IMR-90 (cell line): ENCODE measurements at regions not wholly inside any gene's neighbourhood (a gene's known extent, or its start where the extent isn't known, plus 50 kb on each side); places are given as distances from the start of the nearest gene placed in this dataset.

Experiments used
- ATAC-seq: fragments of 200-7000 bp; cut with Tn5 transposase; 2 replicates; pipeline ENCODE4 v1.9.1; 2020; ENCODE audit warnings: low read depth, mild to moderate bottlenecking, moderate library complexity
- BruUV-seq: library from RNA; stranded (reverse); fragments of 400-500 nt; replicated peaks from 2 replicates; lab custom pipeline; 2021; lab: Mats Ljungman, UMichigan
- CTCF ChIA-PET: fragments of 300-600 bp; formaldehyde crosslinking; extraction: SDS; loops from one replicate; lab custom pipeline; 2021; ENCODE audit warnings: antibody characterized with exemption; lab: Yijun Ruan, JAX
- POLR2A ChIA-PET: fragments of 300-600 bp; sonication (Branson Sonifier 250); formaldehyde crosslinking; loops from one replicate; lab custom pipeline; 2022; ENCODE audit warnings: antibody characterized with exemption; ENCODE audit not compliant: unreplicated experiment; lab: Charles Lee
- DNase-seq: peaks from one replicate; pipeline ENCODE4 v3.0.0; 2013
- H2AFZ ChIP-seq: replicated peaks from 2 replicates; pipeline ENCODE3; 2013; ENCODE audit warnings: low read length, mild to moderate bottlenecking; ENCODE audit not compliant: poor library complexity
- H2AK5ac ChIP-seq: 2 replicates; pipeline ENCODE4 v1.6.1; 2013; ENCODE audit warnings: low read depth, low read length, inconsistent platforms
- H2AK9ac ChIP-seq: replicated peaks from 2 replicates; pipeline ENCODE3; 2013; ENCODE audit warnings: mild to moderate bottlenecking, low read depth, low read length, moderate library complexity; ENCODE audit not compliant: poor library complexity
- H2BK120ac ChIP-seq: 2 replicates; pipeline ENCODE4 v1.6.1; 2013; ENCODE audit warnings: low read depth, low read length, inconsistent platforms
- H2BK15ac ChIP-seq: 3 replicates; pipeline ENCODE4 v1.6.1; 2013; ENCODE audit warnings: low read depth, low read length, inconsistent platforms
- H2BK20ac ChIP-seq: 2 replicates; pipeline ENCODE4 v1.6.1; 2013; ENCODE audit warnings: low read depth, mild to moderate bottlenecking, inconsistent platforms, low read length, moderate library complexity
- H2BK5ac ChIP-seq: 2 replicates; pipeline ENCODE4 v1.6.1; 2013; ENCODE audit warnings: mild to moderate bottlenecking, low read depth, low read length, inconsistent platforms; ENCODE audit not compliant: poor library complexity, severe bottlenecking
- H3K14ac ChIP-seq: replicated peaks from 2 replicates; pipeline ENCODE4 v1.6.1; 2013; ENCODE audit warnings: low read depth, low read length, inconsistent platforms
- H3K18ac ChIP-seq: 2 replicates; pipeline ENCODE4 v1.6.1; 2013; ENCODE audit warnings: low read depth, low read length, control low read depth
- H3K23ac ChIP-seq: 2 replicates; pipeline ENCODE4 v1.6.1; 2013; ENCODE audit warnings: low read depth, low read length, inconsistent platforms
- H3K27ac ChIP-seq: 2 replicates; pipeline ENCODE4 v1.5.1; 2013; ENCODE audit warnings: mild to moderate bottlenecking, control low read depth, low read length; ENCODE audit not compliant: insufficient read depth
- H3K27me3 ChIP-seq: 2 replicates; pipeline ENCODE4 v1.6.1; 2013; ENCODE audit warnings: low read length; ENCODE audit not compliant: control insufficient read depth, insufficient read depth
- H3K36me3 ChIP-seq: 2 replicates; pipeline ENCODE4 v1.6.1; 2013; ENCODE audit warnings: low read length, mixed read lengths; ENCODE audit not compliant: control insufficient read depth, insufficient read depth
- H3K4ac ChIP-seq: 2 replicates; pipeline ENCODE4 v1.6.1; 2013; ENCODE audit warnings: low read depth, low read length, inconsistent platforms
- H3K4me1 ChIP-seq: 2 replicates; pipeline ENCODE4 v1.6.1; 2013; ENCODE audit warnings: low read length, mixed read lengths; ENCODE audit not compliant: control insufficient read depth, insufficient read depth
- H3K4me2 ChIP-seq: 2 replicates; pipeline ENCODE4 v1.6.1; 2013; ENCODE audit warnings: low read depth, mild to moderate bottlenecking, control low read depth, low read length, moderate library complexity
- H3K4me3 ChIP-seq: 2 replicates; pipeline ENCODE4 v1.5.1; 2013; ENCODE audit warnings: low read depth, mild to moderate bottlenecking, control low read depth, low read length, moderate library complexity; ENCODE audit not compliant: insufficient read depth
- H3K56ac ChIP-seq: 2 replicates; pipeline ENCODE4 v1.6.1; 2013; ENCODE audit warnings: low read length, inconsistent platforms; ENCODE audit not compliant: insufficient read depth; ENCODE audit errors: extremely low read depth
- H3K79me1 ChIP-seq, 2 experiments: 2 replicates each; pipeline ENCODE4 v1.6.1; 2013; ENCODE audit warnings: low read length in 2 of 2, inconsistent platforms in 1 of 2, low read depth in 1 of 2
- H3K9ac ChIP-seq: 2 replicates; pipeline ENCODE4 v1.6.1; 2013; ENCODE audit warnings: low read depth, low read length, control low read depth
- H3K9me1 ChIP-seq: 2 replicates; pipeline ENCODE4 v1.6.1; 2013; ENCODE audit warnings: low read length, inconsistent platforms; ENCODE audit not compliant: insufficient read depth
- H3K9me3 ChIP-seq: 2 replicates; pipeline ENCODE4 v1.6.1; 2013; ENCODE audit warnings: low read length; ENCODE audit not compliant: control insufficient read depth, insufficient read depth
- H4K20me1 ChIP-seq: 2 replicates; pipeline ENCODE4 v1.6.1; 2013; ENCODE audit warnings: low read length, inconsistent platforms; ENCODE audit not compliant: insufficient read depth
- H4K5ac ChIP-seq: 2 replicates; pipeline ENCODE4 v1.6.1; 2013; ENCODE audit warnings: mild to moderate bottlenecking, low read depth, low read length, control low read depth
- H4K8ac ChIP-seq, 2 experiments: 2 replicates each; pipeline ENCODE4 v1.6.1; 2013; ENCODE audit warnings: low read depth in 2 of 2, low read length in 2 of 2, control low read depth in 1 of 2, inconsistent platforms in 1 of 2
- H4K91ac ChIP-seq: 2 replicates; pipeline ENCODE4 v1.6.1; 2013; ENCODE audit warnings: low read depth, low read length, inconsistent platforms; ENCODE audit not compliant: insufficient read depth
- BHLHE40 ChIP-seq: fragments of 150-350 bp; IDR thresholded peaks from 2 replicates; pipeline ENCODE4 v1.6.1; 2016; ENCODE audit warnings: mild to moderate bottlenecking, low read depth, low read length
- CEBPB ChIP-seq: IDR thresholded peaks from 2 replicates; pipeline ENCODE4 v1.6.1; 2012; ENCODE audit warnings: low read depth, low read length, improper control_type of control experiment
- CHD1 ChIP-seq: IDR thresholded peaks from 2 replicates; pipeline ENCODE4 v1.6.1; 2012; ENCODE audit warnings: low read depth, low read length, improper control_type of control experiment
- CTCF ChIP-seq: conservative IDR thresholded peaks from 2 replicates; pipeline ENCODE4 v1.5.1; 2012; ENCODE audit warnings: mild to moderate bottlenecking, low read depth, low read length, improper control_type of control experiment
- ELK1 ChIP-seq: fragments of 150-350 bp; IDR thresholded peaks from 2 replicates; pipeline ENCODE4 v1.6.1; 2016; ENCODE audit warnings: low read depth, mild to moderate bottlenecking, low read length, moderate library complexity, borderline replicate concordance
- MAFK ChIP-seq: IDR thresholded peaks from 2 replicates; pipeline ENCODE4 v1.6.1; 2012; ENCODE audit warnings: low read depth, low read length, improper control_type of control experiment
- MAZ ChIP-seq: IDR thresholded peaks from 2 replicates; pipeline ENCODE4 v1.6.1; 2012; ENCODE audit warnings: low read depth, mild to moderate bottlenecking, low read length, improper control_type of control experiment, moderate library complexity, borderline replicate concordance
- NFE2L2 ChIP-seq: fragments of 150-350 bp; IDR thresholded peaks from 2 replicates; pipeline ENCODE4 v1.6.1; 2016; ENCODE audit warnings: low read depth, mild to moderate bottlenecking, low read length
- POLR2A ChIP-seq: IDR thresholded peaks from 2 replicates; pipeline ENCODE4 v1.6.1; 2012; ENCODE audit warnings: mild to moderate bottlenecking, low read depth, low read length
- RAD21 ChIP-seq: IDR thresholded peaks from 2 replicates; pipeline ENCODE4 v1.6.1; 2012; ENCODE audit warnings: low read length, improper control_type of control experiment
- RCOR1 ChIP-seq: IDR thresholded peaks from 2 replicates; pipeline ENCODE4 v1.6.1; 2012; ENCODE audit warnings: mild to moderate bottlenecking, low read length, improper control_type of control experiment; ENCODE audit not compliant: insufficient replicate concordance
- RFX5 ChIP-seq: IDR thresholded peaks from 2 replicates; pipeline ENCODE4 v1.8.0; 2012; ENCODE audit warnings: low read depth, mild to moderate bottlenecking, low read length, moderate library complexity
- SMC3 ChIP-seq: fragments of 150-350 bp; IDR thresholded peaks from 2 replicates; pipeline ENCODE4 v1.6.1; 2016; ENCODE audit warnings: low read depth, mild to moderate bottlenecking, antibody characterized with exemption, low read length, moderate library complexity
- USF2 ChIP-seq: fragments of 150-350 bp; IDR thresholded peaks from 2 replicates; pipeline ENCODE4 v1.6.1; 2017; ENCODE audit warnings: mild to moderate bottlenecking, antibody characterized with exemption, low read length, low read depth
- WGBS, 2 experiments: methylation state at CpG; one replicate each; pipeline versions ENCODE4 v1.1.5 to v1.1.7; 2013; ENCODE audit warnings: missing lambda C conversion rate in 2 of 2; ENCODE audit not compliant: insufficient read length in 1 of 2; ENCODE audit errors: extremely low coverage in 2 of 2; 5-methylcytosine and 5-hydroxymethylcytosine counted together
- dilution Hi-C: fragments of 300-500 bp; cut with HindIII; formaldehyde crosslinking; loops from one replicate; pipeline ENCODE4 v1.14.3; 2018; ENCODE audit warnings: low sequenced_read_pairs; ENCODE audit not compliant: unreplicated experiment
- in situ Hi-C: fragments of 300-500 bp; cut with MboI; formaldehyde crosslinking; loops from 3 replicates; pipeline ENCODE4 v1.14.3; 2019; ENCODE audit warnings: low sequenced_read_pairs, inconsistent platforms, mixed read lengths
- intact Hi-C: fragments of 100-400 bp; cut with micrococcal nuclease; formaldehyde crosslinking; loops from 2 replicates; pipeline ENCODE4 v1.10.0; 2022

GRCh38 chr7:50952544-50952943, 169.8 kb upstream of the GRB10 start:
- H4K5ac ChIP-seq, result no peak overlapping the region
- H3K4ac ChIP-seq, result no peak overlapping the region
- no peak overlapping the region for H2AK9ac ChIP-seq
- no peak overlapping the region for H3K4me3 ChIP-seq
- H2BK5ac ChIP-seq, result no peak overlapping the region
- H3K36me3 ChIP-seq, result no peaks in the 10 kb centered on the region
- no peak overlapping the region for H3K27ac ChIP-seq
- H3K4me2 ChIP-seq, result no peak overlapping the region
- H3K18ac ChIP-seq, result no peak overlapping the region
- intact Hi-C loops, result no loop called here
- no peaks in the 10 kb centered on the region for H3K9me3 ChIP-seq
- H3K4me1 ChIP-seq, result no peaks in the 10 kb centered on the region
- H4K8ac ChIP-seq, result no peak overlapping the region
- H3K56ac ChIP-seq, result no peak overlapping the region
- ATAC-seq (no peak), DNase-seq (no peak)
- ChIA-PET POLR2A (no interaction called here), CTCF (no interaction called here)
- H3K9ac ChIP-seq, result no peak overlapping the region
- in situ Hi-C loops, result no loop called here
- H3K23ac ChIP-seq, result no peak overlapping the region
- H2AK5ac ChIP-seq, result no peak overlapping the region
- H3K9me1 ChIP-seq, result no peaks in the 10 kb centered on the region
- TF ChIP-seq CEBPB, result no peak
- no peak for TF ChIP-seq CTCF
- no peak for TF ChIP-seq USF2
- TF ChIP-seq SMC3, result no peak
- no peak for TF ChIP-seq CHD1
- TF ChIP-seq BHLHE40, result no peak
- TF ChIP-seq NFE2L2, result no peak
- TF ChIP-seq POLR2A, result no peak
- no peak for TF ChIP-seq RFX5
- TF ChIP-seq RCOR1, result no peak
- TF ChIP-seq MAZ, result no peak
- no peak for TF ChIP-seq MAFK
- TF ChIP-seq RAD21, result no peak
- TF ChIP-seq ELK1, result no peak
- no peak overlapping the region for H4K91ac ChIP-seq
- peaks cover 4% of the 10 kb centered on the region for H3K27me3 ChIP-seq
- no CpG with 5 or more reads among the region's 3 CpGs for WGBS, 2 experiments
- no peak overlapping the region for H2AFZ ChIP-seq
- no peaks in the 10 kb centered on the region for H3K79me1 ChIP-seq
- H2BK20ac ChIP-seq, result no peak overlapping the region
- no peak overlapping the region for H2BK120ac ChIP-seq
- H3K14ac ChIP-seq, result no peak overlapping the region
- no peaks in the 10 kb centered on the region for H4K20me1 ChIP-seq
- no TSS peak for BruUV-seq
- dilution Hi-C loops, result no loop called here
- no peak overlapping the region for H2BK15ac ChIP-seq
